SU-DHL-6 (cell line): ENCODE measurements at regions not wholly inside any gene's neighbourhood (a gene's known extent, or its start where the extent isn't known, plus 50 kb on each side); places are given as distances from the start of the nearest gene placed in this dataset.

ENCODE experiments used
- H2AFZ ChIP-seq: fragments of 200-600 bp; sonication (generic); 2 replicates; pipeline ENCODE4 v1.6.1; 2014; ENCODE audit warnings: low read depth, mild to moderate bottlenecking, moderate library complexity, mixed read lengths, antibody characterized with exemption, low read length; ENCODE audit not compliant: severe bottlenecking
- H3F3A ChIP-seq: fragments of 200-600 bp; shearing (Covaris generic); 2 replicates; pipeline ENCODE4 v1.6.0; 2016; ENCODE audit warnings: antibody characterized with exemption, mild to moderate bottlenecking; ENCODE audit not compliant: insufficient read depth
- H3K27ac ChIP-seq: fragments of 200-600 bp; sonication (generic); 2 replicates; pipeline ENCODE4 v1.5.1; 2016; ENCODE audit warnings: low read depth, mild to moderate bottlenecking, low read length, moderate library complexity, mixed read lengths
- H3K27me3 ChIP-seq: fragments of 200-600 bp; sonication (generic), shearing (Covaris generic); 2 replicates; pipeline ENCODE4 v1.6.0; 2014; ENCODE audit warnings: mild to moderate bottlenecking, low read length
- H3K36me3 ChIP-seq: fragments of 200-600 bp; sonication (generic); 2 replicates; pipeline ENCODE4 v1.6.1; 2014; ENCODE audit warnings: mild to moderate bottlenecking, low read length, mixed read lengths
- H3K4me2 ChIP-seq: fragments of 300-600, 200-600 bp; shearing (Covaris generic), sonication (generic); 2 replicates; pipeline ENCODE4 v1.6.0; 2014; ENCODE audit warnings: low read length, low read depth, mild to moderate bottlenecking; ENCODE audit not compliant: poor library complexity, severe bottlenecking
- H3K4me3 ChIP-seq: fragments of 200-600 bp; sonication (generic); 2 replicates; pipeline ENCODE4 v1.5.1; 2014; ENCODE audit warnings: antibody characterized with exemption, low read length, mild to moderate bottlenecking, mixed read lengths; ENCODE audit not compliant: insufficient read depth, poor library complexity, severe bottlenecking
- H3K79me2 ChIP-seq: fragments of 200-600 bp; sonication (generic); 2 replicates; pipeline ENCODE4 v1.6.1; 2014; ENCODE audit warnings: mild to moderate bottlenecking, low read length, moderate library complexity; ENCODE audit not compliant: insufficient read depth
- H3K9ac ChIP-seq: fragments of 200-600 bp; sonication (generic); 2 replicates; pipeline ENCODE4 v1.7.0; 2014; ENCODE audit warnings: mild to moderate bottlenecking, low read length
- H3K9me2 ChIP-seq: fragments of 200-600 bp; sonication (generic); replicated peaks from 2 replicates; pipeline ENCODE4 v1.6.1; 2014; ENCODE audit warnings: low read length; ENCODE audit not compliant: insufficient read depth
- H3K9me3 ChIP-seq: fragments of 200-600 bp; sonication (generic); 2 replicates; pipeline ENCODE4 v1.6.1; 2014; ENCODE audit warnings: low read length, mixed read lengths; ENCODE audit not compliant: insufficient read depth
- H4K20me1 ChIP-seq: fragments of 200-600 bp; sonication (generic); 2 replicates; pipeline ENCODE4 v1.6.1; 2014; ENCODE audit warnings: low read depth, mild to moderate bottlenecking, antibody characterized with exemption, low read length, moderate library complexity, mixed read lengths
- EZH2phosphoT487 ChIP-seq: fragments of 200-600 bp; sonication (generic), shearing (Covaris generic); conservative IDR thresholded peaks from 2 replicates; pipeline ENCODE4 v1.6.1; 2018; ENCODE audit warnings: mild to moderate bottlenecking, antibody characterized with exemption, low read length, moderate library complexity, mixed read lengths
- TF ChIP-seq, protein P1 (sequence below): fragments of 200-600 bp; sonication (generic); IDR thresholded peaks from one replicate; pipeline ENCODE4 v1.5.1; 2017; ENCODE audit warnings: antibody characterized with exemption, mild to moderate bottlenecking, low read length, moderate library complexity; ENCODE audit not compliant: insufficient read depth, poor library complexity, severe bottlenecking

DNA sequence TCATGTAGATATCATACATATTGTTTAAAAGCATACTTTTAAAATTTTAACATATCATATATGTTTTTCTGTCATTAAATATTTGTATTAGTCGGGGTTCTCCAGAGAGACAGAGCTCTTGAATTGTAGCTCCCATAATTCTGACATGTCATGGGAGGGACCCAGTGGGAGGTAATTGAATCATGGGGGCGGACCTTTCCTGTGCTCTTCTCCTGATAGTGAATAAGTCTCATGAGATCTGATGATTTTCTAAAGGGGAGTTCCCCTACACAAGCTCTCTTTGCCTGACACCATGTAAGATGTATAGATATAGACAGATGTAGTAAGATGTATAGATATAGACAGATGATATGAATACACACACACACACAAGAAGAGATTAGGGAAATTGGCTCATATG is 161.2 kb upstream of the ABI3BP start:
- 0 out of 2 replicates have a peak, but pooled peaks cover 4% of the 10 kb centered on the region for H3K27me3 ChIP-seq
- H2AFZ ChIP-seq: no peak overlapping the region
- no peak overlapping the region for H3K27ac ChIP-seq
- TF ChIP-seq EZH2phosphoT487: no peak
- TF ChIP-seq, protein P1, sequence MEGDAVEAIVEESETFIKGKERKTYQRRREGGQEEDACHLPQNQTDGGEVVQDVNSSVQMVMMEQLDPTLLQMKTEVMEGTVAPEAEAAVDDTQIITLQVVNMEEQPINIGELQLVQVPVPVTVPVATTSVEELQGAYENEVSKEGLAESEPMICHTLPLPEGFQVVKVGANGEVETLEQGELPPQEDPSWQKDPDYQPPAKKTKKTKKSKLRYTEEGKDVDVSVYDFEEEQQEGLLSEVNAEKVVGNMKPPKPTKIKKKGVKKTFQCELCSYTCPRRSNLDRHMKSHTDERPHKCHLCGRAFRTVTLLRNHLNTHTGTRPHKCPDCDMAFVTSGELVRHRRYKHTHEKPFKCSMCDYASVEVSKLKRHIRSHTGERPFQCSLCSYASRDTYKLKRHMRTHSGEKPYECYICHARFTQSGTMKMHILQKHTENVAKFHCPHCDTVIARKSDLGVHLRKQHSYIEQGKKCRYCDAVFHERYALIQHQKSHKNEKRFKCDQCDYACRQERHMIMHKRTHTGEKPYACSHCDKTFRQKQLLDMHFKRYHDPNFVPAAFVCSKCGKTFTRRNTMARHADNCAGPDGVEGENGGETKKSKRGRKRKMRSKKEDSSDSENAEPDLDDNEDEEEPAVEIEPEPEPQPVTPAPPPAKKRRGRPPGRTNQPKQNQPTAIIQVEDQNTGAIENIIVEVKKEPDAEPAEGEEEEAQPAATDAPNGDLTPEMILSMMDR: no peak
- H3K9me3 ChIP-seq: no peaks in the 10 kb centered on the region
- H3K79me2 ChIP-seq: no peaks in the 10 kb centered on the region
- no peaks in the 10 kb centered on the region for H3F3A ChIP-seq
- no peak overlapping the region for H3K9ac ChIP-seq
- no peaks in the 10 kb centered on the region for H3K36me3 ChIP-seq
- no peak overlapping the region for H3K4me2 ChIP-seq
- H3K4me3 ChIP-seq: no peak overlapping the region
- H3K9me2 ChIP-seq: no peaks in the 10 kb centered on the region
- H4K20me1 ChIP-seq: no peaks in the 10 kb centered on the region

DNA sequence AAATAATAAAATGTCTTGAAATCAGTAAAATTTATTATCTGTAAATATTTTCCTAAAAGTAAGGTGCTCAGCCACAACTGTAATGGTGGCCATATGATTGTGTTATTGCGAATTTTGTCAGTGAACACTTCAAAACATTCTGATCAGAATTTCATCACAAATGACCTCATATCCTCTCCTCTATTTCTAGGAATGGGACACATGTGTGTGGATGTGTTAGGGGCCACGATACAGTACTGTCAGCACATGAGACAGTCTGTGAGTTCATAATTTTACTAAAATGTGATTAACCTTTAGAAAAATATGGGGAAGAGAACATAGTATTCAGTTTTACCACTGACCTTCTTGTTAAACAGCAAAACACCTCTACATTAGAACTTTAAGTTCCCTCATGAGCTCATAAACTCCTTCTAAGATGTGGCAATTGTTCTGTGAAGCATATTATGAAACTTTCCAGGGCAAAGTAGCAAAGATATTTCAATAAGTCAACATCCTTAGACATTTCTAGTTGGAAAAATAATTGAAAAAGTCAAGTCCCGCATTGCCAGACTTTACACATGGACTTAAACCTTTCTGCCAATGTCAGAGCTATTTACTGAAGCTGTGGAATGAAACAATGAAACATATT is 158.2 kb upstream of the ABI3BP start:
- Histone ChIP-seq H2AFZ (no peak overlapping the region), H3K9me2 (no peaks in the 10 kb centered on the region), H3K4me2 (no peak overlapping the region), H3K27me3 (0 out of 2 replicates have a peak, but pooled peaks cover 4% of the 10 kb centered on the region), H4K20me1 (no peaks in the 10 kb centered on the region), H3K27ac (no peak overlapping the region), H3K79me2 (no peaks in the 10 kb centered on the region), H3K4me3 (no peak overlapping the region), H3K36me3 (no peaks in the 10 kb centered on the region), H3F3A (no peaks in the 10 kb centered on the region), H3K9me3 (no peaks in the 10 kb centered on the region), H3K9ac (no peak overlapping the region)
- TF ChIP-seq, protein P1: no peak

DNA sequence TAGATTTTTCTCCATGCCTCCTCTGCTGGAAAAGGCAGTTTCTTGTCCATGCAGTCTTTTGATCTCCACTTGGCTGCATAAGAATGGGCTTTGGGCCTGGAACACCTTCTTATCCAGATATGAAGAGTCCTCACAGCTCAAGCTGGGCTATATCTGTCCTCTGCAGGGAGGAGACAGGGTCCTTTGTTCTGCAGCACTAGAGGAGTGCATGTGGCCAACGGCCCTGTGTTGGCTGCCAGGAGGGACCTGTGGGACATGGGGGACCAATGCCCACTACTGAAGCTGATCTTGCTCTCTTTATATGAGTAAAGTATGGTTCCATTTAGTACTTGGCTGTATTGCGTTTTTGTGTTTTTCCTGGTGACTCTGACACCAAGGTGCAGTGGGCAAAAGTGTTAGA is 157.3 kb upstream of the ABI3BP start:
- Histone ChIP-seq H3K4me3 (no peak overlapping the region), H3K9ac (no peak overlapping the region), H3K9me2 (no peaks in the 10 kb centered on the region), H3K9me3 (no peaks in the 10 kb centered on the region), H3K27ac (no peak overlapping the region), H4K20me1 (no peaks in the 10 kb centered on the region), H3K79me2 (no peaks in the 10 kb centered on the region), H3K4me2 (no peak overlapping the region), H3K27me3 (no peaks in the 10 kb centered on the region), H3K36me3 (no peaks in the 10 kb centered on the region), H3F3A (no peaks in the 10 kb centered on the region), H2AFZ (no peak overlapping the region)
- TF ChIP-seq EZH2phosphoT487: no peak
- TF ChIP-seq, protein P1: no peak
